Activated CD8-positive, alpha-beta memory T cell treated with anti-CD3 and anti-CD28 coated beads, Interleukin-2, amount 50 U/mL, for 24 hours (primary cell): ENCODE measurements at regions not wholly inside any gene's neighbourhood (a gene's known extent, or its start where the extent isn't known, plus 50 kb on each side); places are given as distances from the start of the nearest gene placed in this dataset.
"Not testable (repeated sequence)": the region's sequence is repeated elsewhere in the genome, so short reads cannot be mapped to it uniquely, and the experiment has no call there.

Source experiments
- DNase-seq: peaks from one replicate; pipeline ENCODE4 v3.0.0-alpha.2; 2020; ENCODE audit errors: extremely low read depth

DNA sequence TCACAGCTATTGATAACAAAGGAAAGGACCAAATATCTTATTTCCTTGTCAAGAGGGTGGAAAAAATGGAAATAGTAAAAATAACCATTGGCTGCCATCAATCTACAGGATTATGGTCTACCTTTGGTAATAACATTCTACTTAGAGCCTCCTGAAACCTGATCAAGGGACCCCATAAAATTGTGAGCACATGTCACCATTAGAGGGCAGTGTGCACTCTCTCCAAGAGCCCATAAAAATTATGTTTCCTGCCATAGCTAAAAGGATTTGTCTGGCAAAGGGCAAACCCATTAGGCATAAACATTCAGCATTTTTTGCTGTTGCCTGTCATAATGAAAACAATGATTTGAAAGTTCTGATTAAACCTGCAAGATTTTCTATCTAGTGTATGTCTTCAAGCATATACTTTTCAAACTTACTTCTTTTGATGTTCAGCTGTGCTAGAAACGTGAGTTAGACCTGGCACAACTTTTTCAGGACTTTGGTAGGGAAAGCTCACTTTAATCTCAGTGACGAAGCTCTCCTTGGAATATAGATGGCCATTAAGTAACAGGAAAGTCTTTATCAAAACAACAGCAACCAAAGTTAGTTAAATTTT is 120.7 kb upstream of the ZFP64 start:
- DNase-seq: no peak

DNA sequence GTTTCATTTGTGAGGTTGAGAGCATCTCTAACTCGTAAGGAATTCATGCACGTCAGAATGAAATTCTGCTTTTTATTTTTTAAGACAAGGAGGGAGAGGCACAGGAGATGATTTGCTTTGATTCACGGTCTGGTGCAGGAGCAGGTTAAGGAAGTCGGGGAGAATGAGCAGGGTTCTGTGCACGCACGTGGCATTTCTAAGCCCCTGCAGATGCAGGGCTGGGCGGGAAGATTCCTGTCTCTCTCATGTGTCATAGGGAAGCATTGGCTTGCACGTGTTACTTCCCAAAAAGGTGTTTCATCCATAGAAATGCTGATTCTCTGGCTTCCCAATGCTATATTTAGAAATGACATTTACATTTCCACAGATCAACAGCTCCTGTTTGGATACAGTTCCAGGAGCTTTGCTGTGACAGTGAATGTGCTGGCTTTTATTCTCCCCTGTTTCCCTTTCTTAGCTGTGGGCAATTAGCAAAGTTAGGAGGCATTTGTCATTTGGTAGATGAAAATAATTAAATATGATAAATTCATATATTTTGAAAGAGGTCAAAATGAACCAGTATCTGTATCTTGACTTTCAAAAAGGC is 119.7 kb upstream of the ZFP64 start:
- no peak for DNase-seq

DNA sequence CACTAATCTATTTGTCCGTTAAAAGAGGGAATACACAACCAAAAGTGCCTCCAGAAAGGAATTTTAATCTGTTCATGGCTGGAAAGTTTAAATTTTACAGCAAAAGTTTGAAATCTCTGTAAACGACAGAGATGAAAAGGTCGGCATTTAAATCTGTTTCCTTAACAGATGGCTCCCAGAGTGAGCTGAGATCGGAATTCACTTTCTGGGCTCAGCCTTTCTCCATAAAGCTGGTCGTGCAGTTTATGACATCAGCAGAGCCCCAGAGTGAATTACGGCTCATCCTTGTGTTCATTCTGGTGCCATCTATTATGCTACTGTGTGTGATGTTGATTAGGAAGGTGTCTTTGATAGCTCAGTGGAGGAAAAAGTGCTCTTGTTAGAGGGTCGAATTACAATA is 117.6 kb upstream of the ZFP64 start:
- DNase-seq: no peak

DNA sequence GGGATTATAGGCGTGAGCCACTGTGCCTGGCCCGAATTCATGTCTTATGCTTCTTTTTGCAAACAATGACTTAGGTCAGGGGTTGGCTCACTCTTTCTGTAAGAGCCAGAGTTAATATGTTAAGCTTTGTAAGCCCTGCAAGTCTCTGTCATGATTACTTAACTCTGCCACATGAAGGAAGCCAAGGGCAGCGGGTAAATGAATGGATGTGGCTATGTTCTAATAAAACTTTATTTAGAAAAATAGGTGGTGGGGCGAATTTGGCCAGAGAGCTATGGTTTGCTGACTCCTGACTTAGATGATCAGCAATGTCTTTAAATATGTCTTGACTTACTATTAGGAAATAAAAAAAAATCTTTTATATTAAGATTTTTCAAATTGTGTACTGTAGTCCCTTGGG is 114.9 kb upstream of the ZFP64 start:
- no peak for DNase-seq

DNA sequence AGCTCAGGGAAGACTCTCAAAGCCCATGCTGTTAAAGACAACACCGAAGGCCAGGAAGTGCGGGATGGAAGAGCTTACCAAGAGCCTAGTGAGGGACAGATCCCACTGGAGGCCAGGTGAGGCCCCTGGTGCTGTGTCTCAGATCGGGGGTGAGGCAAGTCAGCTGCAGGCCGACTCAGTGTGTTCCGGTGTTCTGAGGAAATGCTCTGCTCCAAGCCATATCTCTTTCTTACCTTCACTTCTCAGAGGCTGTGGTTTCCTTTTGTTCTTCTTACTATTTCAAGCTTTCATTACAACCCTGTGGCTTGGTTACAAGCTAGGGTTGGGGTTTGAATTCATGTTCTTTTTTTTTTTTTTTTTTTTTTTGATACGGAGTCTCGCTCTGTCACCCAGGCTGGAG is 114.3 kb upstream of the ZFP64 start:
- no peak for DNase-seq

DNA sequence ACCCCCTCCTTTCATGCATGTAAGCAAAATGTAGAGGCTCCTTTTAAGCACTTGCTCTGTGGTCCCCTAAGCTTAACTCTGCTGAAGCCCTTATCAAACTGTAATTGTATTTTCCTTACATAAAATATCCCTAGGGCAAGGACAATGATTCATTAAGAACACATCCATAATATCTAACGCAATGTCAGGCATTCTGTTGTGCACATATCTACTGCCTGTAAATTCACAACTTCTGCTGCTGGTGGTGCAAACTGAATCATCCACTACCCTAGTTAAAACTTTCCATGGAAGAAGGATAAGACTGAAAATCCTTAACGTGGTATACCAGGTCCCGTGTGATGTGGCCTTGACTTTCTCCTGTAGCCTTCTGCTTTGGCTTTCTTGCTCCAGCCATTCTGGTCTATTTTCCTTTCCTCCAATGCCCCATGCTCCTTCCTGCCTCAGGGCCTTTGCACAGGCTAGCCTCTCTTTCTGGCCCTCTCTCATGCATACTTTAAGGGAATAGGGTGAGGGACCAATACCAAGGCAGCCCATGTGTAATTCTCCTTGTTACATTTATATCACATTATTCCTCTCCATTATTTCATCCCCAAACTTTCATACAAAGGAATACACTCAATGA is 113.6 kb upstream of the ZFP64 start:
- DNase-seq: no peak

DNA sequence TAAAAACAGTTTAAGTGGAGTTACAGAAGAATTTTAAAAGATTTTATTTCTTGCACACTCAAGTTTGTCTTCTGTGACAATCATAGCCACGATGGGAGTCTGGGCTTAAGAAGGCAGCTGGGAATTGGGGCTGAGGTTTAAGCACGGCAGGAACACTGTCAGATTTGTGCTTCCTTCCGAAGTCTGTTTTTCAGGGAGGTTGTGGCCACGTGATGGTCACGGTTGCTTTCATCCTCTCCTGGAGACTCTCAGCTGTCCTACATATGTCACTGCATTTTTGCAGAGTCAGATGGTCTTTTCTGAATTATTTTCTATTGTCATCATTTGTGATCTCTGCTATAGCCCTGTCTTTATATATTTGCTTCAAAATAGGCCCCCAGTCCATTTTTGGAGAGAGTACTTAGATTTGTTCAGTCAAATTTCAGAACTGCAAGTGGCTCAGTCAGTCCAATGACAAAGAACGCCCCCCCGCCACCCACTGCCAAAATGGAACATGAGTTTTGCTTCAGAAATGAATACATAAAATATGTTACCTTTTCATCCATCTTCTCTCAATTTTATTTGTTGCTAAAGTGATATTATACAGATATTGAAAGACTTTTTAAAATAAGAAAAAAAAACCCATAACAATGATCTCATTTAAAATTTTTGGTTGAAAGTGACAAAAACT is 111.8 kb upstream of the ZFP64 start:
- no peak for DNase-seq

DNA sequence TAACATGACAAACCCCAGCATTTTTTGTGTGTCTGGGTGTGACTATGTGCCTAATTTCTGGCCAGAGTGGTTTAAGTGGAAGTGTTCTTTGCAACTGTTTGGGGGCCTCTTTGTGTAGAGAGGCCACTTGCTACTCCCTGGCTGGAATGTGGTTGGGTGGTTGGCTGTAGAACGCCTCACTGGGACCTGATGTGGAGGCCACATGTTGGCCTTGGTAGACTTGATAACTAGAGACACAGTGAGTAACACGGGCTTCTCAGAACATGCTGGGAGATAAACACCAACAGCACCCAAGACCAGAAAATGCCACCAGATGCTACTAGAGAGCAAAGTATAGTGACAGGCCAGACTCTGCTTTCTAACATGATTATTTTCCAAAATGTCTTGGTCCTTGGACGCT is 111.2 kb upstream of the ZFP64 start:
- no peak for DNase-seq

DNA sequence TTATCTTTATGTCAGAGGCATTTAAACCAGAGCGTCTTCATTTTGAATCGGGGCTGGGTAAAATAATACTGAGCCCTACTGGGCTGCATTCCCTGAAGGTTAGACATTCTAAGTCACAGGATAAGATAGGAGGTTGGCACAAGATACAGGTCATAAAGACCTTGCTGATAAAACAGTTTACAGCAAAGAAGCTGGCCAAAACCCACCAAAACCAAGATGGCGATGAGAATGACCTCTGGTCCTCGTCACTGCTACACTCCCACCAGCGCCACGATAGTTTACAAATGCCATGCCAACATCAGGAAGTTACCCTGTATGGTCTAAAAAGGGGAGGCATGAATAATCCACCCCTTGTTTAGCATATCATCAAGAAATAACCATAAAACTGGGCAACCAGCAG is 110.5 kb upstream of the ZFP64 start:
- not testable (repeated sequence) for DNase-seq

DNA sequence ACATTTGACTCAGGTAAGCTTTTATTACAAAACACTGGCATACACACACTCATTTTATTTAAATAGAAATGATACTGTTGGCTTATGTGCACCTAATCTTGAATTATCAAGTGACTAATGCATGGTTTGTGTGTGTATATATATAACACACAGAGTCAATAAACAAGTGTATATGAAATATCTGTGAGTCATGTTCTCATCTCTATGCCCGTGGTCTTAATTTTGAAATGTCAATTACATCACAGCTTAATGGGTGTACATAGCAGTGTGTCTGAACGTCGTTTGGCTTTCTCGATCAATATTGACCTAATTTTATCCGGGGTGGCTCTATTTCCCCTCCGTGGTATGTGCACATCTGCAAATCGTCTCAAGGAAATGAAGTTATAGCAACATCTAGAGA is 104.0 kb upstream of the ZFP64 start:
- no peak for DNase-seq

DNA sequence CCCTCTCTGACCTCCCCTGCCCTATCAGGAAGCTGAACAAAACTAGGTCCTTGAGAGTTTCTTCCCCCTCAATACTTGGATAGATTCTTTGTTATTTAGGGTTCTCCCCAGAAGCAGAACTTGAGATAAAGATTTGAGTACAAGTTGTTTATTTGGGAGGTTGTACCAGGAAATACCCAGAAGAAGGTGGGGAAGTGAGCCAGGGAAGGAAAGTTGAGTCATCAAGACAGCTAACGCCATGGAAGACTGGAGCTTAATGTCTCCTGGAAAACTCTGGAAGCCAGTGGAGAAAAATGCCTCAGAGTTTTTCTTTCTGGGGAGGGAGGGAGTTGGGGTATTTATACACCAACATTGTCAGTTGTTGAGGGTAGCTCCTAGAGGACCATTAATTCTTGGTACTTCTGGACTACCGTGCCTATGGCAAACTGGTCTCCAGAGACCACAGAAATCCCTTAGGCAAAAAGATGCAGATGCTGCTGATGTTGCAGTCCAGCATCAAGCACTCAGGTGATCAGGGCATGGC is 102.6 kb upstream of the ZFP64 start:
- DNase-seq: no peak

DNA sequence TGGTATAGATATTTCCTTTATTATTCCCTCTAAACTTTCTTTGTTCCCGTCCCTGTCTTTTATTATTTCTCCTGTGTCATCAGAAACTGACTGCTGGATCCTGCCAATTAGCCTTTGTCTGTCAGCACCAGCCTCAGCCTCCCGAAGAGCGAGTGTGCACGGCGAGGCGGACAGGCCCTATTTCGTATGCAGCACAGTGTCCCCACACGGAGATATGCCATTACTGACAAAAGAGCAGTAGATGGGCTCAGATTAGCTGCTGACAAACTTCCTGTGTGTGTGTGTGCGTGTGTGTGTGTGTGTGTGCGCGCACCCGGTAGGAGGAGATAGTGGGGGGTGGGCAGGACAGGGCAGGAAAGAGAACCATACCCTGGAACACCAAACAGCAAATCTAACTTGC is 99.5 kb upstream of the ZFP64 start:
- no peak for DNase-seq

DNA sequence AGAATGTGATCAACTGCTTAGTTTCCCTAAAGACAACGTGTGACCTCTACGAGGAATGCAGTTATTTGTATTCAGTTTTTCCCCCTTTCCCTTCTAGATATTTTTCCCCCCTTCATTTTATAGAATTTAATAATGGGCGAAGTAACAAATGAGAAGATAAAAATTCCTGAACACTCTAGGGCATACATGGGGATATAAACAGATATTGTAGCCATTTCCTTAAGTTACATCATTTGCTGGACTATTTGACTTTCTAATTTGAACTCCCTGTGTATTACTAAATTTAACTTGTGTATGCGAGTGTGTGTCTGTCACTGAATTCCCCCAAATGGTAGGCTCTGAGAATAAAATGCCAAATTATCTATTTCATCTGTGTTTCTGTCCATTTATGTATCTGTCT is 99.0 kb upstream of the ZFP64 start:
- DNase-seq: no peak

DNA sequence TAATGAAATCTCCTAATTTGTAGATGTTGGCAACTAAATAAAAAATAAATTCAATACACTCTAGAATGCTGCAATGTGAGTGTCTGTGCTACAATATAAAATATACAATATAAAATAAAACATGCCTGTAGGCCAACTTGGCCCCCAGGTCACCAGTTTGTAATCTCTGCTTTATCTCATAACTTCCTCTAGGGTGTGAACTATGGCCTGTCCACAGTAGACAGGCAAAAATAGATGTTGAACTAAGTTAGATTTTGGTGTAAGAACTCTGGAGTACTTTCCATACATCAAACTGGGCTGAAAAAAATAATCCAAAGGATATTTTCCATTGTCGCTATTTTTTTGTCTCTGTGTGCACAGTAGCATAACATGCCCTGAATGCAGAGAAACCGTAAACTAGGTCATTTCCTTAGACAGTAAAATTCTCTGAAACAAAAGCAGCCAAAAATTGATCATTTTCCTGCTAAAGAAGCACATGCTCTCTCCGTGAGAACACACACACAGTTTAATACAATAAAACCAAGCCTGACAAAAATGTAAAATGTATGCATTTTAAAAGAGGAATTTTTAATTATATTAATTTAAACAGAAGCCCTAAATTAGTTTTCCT is 98.5 kb upstream of the ZFP64 start:
- DNase-seq: no peak

DNA sequence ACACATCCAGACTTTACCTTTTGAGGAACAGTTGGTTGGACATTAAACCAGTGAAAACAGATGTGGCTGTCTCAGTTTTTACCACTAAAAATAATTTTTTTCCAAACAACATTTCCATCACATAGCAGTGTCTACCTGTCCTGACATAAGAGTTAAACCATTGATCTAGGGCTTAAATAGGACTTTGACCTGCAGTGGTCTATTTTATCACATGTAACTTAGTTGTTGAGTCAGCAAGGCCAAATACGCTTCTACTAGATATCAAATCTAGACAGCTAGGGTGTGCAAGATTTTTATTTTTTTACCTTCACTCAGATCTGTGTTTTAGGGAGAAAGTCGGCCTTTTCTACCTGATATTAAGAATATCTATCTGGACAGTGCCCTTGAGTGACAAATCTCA is 88.8 kb upstream of the ZFP64 start:
- DNase-seq: no peak

DNA sequence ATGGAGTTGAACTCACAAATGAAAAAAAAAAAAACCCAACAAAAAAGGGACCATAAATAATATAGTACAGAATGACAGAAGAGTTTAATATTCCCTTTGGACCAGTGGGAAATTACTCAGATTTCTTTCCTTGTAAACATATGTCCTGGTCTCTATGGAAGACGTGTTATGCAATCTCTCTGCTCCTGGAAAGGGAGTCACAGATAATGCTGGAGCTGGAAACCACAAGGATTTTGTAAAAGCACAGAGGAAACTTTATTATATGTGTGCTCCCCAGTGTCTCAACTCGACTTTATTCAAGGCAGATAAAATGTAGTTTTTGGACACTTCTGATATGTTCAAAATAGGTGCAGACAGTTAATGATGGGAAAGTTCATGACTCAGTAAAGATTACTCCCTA is 88.1 kb upstream of the ZFP64 start:
- no peak for DNase-seq

DNA sequence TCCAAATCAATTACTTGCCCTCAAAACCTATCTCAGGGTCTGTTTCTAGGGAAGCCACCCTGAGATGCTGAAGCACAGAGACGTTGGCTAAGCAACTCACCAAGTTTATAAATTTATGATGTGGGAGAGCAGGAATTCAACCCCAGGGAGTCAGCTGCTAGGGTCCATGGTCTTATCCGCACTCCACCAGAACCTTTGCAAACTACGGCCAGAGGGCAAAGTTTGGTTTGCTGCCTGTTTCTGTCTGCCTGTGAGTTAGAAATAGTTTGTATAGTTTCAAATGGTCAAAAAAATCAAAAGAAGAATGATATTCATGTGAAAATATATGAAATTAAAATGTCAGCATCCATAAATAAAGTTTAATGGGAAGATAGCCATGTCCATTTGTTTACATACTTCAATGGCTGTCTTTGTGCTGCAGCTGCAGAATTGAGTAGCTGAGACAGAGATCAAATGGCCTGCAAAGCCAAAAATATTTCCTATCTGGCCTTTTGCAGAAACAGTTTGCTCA is 83.7 kb upstream of the ZFP64 start:
- DNase-seq: no peak

DNA sequence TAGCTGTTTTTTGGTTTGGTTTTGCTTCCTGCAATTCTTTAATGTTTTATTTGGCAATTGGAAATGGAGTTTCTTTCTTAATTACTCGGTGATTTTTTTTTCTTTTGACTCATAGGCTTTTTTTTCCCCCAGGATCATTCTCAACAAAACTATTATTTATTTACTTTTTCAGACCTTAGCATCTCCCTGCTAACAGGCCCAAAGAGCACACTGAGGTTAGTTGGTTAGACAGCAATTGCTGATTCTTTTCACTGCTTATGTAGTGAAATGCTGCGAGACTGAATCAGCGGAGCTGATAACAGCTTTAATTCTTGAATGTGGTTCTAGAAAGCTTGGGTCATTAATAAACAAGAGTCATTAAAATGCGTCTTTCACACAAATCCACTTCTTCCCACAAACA is 79.1 kb upstream of the ZFP64 start:
- no peak for DNase-seq

DNA sequence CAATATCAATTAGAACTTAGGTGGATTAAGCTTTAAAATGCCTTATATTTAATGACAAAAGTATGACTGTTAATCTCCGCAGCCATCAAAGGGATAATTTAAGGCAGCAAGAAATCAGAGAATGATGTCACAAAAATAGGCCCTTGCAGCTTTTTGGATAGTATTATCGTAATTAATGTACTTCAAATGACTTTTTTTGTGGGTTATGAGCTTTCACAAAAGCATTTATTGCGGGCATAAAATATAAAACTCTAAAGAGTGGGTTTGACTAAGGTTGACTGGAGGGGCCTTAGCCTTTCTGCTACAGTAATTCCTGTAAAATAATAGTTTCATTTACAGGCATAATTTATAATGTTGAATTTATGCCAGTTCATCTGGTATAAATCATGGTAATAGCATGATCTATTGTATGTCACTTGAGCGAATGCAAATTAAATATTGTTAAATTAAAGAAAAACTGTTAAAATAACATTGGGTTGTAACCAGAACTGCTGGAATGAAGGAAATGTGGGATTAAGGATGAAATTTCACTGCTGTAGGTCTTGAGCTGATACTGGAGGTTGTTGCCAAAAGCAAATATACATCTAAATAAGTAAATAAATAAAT is 78.5 kb upstream of the ZFP64 start:
- no peak for DNase-seq

DNA sequence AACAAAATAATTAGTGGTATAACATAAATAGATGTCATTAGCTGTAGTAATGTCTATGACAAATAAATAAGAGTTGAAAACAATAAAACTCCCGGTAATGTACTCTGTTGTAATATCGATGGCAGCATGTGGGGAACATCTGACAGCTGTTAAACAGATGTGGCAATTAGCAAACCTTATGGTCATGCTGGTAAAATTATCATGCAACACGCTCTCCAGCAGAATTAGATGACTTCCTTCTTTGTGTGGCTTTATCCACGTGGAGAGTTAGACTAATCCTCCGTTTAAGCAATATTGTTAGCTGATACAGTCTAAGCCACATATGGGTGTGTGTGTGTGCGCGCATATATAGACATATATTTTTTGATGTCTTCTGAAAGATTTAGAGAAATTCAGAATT is 77.7 kb upstream of the ZFP64 start:
- no peak for DNase-seq

DNA sequence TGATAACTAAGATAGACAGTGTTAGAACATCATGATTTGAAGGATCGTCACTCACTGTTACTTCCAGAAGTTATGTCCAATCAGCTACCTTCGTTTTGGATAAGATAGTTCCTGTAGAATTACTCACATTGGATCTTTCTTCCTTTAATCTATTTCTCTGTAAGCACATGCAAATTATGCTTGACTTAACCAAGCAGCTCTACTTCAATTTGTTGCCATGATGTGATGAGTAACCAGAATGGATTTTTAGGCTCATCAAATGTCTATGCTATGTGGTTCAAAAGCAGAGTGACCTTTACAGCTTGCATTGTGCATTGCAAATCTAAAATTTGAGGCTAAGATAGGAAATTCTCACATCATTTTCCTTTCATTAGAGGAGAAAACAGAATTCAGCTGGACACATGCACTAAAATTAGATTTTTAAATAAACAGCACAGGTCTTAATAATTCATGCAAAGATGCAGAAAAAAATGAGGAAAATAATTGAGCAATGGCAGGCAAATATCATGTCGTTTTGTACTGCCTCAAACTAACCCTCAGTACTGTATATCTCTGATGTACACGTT is 76.7 kb upstream of the ZFP64 start:
- no peak for DNase-seq

DNA sequence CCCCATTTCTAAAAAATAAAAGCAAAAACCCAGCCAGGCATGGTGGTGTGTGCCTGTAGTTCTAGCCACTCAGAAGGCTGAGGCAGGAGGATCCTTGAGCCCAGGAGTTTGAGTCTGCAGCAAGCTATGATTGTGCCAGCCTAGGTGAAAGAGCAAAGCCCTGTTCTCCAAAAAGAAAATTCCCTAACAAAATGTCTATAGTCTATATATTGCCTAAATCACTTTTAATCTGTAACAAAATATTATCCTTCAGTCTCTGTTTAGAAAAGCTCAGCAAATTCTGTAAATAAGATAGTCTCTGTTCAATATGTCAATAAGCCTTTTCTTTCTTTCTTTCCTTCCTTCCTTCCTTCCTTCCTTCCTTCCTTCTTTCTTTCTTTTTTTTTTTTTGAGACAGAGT is 75.8 kb upstream of the ZFP64 start:
- no peak for DNase-seq
